ENCODE measurements at regions not wholly inside any gene's neighbourhood (a gene's known extent, or its start where the extent isn't known, plus 50 kb on each side); places are given as distances from the start of the nearest gene placed in this dataset.

DNA sequence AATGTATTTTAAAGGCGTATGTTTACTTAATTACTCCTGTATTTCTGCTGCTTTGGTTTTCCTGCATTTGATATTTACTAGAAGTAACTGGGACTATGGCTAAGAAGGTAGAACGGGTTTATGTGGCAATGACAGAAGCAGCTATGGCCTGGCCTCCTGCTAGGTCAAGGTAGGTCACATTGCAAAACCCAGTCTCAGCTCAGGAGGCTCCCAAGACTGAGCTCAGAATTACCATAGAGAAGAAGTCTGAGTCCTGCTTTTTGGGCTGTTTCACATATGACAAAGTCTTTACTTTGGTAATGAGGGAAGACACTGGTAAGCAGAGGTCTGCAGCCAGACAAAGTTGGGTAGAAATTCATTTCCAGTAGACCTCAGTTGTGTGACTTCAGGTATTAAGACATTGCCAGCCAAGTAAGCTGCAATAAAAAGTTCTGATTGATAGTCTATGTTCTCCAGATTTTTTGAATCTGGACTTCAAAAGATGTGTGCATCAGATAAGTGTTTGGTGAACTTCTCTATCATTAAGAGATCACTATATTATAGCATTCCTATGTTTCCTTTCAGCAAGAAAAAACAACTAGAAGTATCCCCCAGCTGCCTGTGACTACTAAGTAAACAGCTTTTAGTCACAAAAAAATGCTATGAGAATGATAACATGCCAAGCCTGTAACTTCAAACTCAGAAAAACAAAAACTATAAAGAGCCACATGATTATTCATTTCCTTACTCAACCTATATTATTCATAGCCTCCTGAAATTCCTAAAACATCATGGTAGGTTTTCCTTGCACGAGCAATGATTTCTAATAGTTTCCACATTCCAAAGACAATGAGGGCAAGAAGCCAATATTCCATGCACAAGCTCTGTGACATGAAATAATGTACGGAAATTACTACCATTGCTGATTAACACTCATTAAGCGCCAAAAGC, 312.3 kb downstream of the HAO1 start:
- DNase-seq (ENCODE audit: low spot score) = no peak

DNA sequence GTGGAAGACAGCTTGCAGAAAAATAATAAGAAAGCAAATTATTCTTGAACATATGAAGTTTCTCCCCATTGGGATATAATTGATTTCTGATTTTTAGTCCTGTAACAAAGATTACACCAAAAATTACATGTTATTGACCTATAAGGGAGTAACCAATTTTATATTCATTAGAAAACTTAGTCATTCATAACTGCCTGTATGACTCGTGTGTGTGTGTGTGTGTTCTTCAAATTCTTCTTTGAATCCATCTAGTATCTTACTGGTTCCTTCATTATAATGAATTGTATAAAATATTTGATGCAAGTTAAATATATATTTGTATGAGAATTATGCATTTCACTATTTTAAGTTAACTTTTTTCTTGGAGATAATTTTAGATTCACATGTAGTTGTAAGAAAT, 310.4 kb downstream of the HAO1 start:
- no peak for DNase-seq (ENCODE audit: low spot score)

DNA sequence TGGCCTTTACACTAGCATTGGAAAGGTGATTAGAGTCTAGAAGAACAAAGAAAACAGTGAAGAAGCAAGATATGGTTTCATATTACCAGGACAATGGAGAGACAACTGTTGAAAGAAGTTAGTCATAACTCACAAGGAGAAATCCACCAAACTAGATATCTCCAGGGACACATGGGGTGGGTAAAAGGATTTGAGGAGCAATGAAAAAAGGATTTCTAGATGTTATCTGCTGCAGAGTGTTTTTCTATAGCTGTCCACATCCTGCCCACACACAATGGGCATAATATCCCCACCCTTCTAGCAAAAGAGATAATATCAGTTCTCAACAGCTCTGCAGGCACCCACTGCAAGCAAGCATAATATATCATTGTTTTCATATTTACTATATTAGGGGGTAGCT, 303.1 kb downstream of the HAO1 start:
- DNase-seq (ENCODE audit: low spot score) = no peak

DNA sequence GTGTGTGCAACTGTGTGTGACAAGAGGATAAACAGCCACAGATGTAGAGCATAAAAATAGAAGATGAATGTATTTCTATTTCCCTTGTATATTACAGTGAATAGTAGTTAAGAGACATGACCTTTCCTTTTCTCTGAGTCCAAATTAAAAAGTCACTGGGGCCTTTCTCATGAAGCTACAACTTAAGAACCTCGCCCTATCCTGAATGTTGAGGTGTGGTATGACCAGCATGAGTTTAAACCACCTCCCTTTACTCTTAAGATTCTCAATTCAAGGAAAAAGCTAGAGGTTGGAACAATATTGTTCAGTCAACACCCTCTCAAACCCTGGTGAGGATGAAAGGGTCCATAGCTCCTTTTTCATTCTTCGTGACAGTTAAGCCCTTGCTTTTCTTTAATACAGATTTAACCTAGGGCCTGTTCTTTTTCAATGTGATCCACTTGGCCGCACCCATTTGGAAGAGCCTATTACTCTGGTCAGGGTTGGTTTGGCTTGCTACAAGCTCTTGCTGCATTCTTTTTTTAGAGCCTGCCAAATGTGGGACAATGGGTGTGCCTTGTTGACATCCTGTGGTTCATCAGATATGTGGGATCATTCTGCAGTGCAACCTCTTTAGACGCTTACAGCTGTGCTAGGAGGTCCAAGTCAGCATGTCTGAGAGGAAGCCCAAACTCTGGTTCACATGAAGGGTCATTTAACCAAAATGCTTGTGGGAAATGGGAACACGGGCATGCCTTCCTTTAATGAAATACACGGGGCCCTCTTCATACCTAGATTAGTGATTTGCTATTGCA, 290.0 kb downstream of the HAO1 start:
- no peak for DNase-seq (ENCODE audit: low spot score)

- DNase-seq (ENCODE audit: low spot score) = no peak
Observed at GRCh38 chr20:7654231-7654630, 286.0 kb downstream of the HAO1 start.

DNA sequence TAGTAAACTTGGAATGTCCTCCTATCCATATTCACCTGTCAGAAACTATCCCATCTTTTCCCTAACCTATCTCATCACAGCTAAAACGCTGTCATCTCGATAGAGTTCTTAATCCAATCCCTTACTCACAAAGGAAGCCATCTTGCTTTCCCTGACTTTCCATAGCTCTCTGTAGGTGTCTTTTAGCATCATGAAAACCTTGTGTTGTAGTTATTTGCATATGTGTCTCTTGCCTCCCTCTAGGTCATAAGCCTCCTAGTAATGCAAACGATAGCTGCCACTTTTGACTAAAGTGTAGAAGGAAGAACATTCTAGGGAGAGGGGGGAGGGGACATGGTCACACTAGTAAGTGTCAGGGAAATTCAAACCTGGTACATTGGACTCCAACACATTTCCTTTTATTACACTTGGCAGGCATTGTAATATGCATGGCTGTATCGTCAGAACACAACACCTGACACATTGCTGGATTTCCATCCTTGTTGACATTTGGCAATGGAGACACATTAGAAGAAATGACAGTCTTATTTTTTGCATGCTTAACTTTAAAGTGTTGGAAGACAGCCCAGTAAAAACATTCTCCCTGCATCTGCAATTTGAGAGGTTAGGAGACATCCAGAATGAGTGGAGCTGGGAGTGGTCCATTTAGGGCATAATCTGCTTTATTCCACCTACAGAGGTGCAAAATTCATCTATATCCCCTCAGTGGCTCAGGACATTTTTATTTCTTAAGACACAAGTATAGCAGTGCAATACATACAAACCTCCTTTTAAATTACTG, 283.4 kb downstream of the HAO1 start:
- no peak for DNase-seq (ENCODE audit: low spot score)

DNA sequence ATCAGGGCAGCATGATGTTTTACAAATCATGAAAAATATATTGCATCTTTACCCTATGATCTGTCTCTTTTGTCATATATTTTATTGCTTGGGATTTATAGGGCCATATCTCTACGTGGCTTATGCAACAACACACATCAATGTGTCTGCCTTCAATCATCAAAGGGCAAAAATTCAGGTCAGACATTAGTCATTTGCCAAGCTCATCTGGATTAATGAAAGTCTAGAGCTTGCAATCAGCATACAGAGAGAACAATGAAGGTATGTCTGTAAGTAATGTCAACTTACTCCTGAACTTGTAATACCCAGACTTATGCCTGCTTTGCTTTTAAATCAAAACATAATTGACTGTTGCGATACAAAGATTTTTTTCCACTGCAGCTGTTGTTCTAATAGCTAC, 282.7 kb downstream of the HAO1 start:
- no peak for DNase-seq (ENCODE audit: low spot score)

DNA sequence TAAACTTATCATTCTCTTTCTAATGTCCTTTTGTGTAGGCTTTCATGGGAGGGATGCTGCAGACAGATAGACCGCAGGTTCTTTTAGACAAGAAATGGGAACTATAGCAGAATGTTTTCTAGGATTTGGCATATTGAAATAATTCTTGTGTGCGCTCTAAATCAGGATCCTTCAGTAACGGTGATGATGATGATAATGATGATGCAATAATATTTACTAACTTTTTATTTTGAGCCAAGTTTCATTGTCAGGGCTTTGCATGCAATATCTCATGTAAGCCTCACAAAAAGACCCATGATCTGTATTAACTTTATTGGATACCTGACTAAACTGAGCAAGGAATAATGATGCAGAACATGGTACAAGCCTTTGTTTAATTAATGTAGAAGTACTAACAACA, 280.1 kb downstream of the HAO1 start:
- no peak for DNase-seq (ENCODE audit: low spot score)

GRCh38 chr20:7665376-7665775, 274.9 kb downstream of the HAO1 start:
- no peak for DNase-seq (ENCODE audit: low spot score)

GRCh38 chr20:7667194-7667593, 273.1 kb downstream of the HAO1 start:
- no peak for DNase-seq (ENCODE audit: low spot score)

- no peak for DNase-seq (ENCODE audit: low spot score)
Observed at GRCh38 chr20:7672571-7672970, 267.7 kb downstream of the HAO1 start.

GRCh38 chr20:7673841-7674240, 266.4 kb downstream of the HAO1 start:
- no peak for DNase-seq (ENCODE audit: low spot score)

DNA sequence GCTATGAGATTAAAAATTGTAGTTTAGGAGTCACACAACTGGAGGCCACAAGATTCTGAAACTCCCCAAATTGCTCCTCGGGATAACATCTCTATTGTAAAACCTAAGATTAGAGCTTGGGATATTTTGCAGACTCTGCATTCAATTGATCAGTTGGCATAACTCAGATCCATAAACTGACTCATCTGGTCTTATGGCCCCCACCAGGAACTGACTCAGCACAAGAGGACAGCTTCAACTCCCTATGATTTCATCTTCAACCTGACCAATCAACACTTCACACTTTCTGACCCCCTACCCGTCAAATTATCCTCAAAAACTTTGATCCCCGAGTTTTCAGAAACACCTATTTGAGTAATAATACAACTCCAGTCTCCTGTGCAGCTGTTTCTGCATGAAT, 257.3 kb downstream of the HAO1 start:
- DNase-seq (ENCODE audit: low spot score) = no peak

DNA sequence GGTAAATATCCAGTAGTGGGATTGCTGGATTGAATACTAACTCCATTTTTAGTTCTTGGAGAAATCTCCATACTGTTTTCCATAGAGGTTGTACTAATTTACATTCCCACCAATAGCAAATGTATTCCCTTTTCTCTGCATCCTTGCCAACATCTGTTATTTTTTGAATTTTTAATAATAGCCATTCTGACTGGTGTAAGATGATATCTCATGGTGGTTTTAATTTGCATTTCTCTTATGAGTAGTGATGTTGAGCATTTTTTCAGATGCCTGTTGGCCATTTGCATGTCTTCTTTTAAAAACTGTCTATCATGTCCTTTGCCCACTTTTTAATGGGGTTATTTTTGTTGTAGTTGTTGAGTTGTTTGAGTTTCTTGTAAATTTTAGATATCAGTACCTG, 253.2 kb downstream of the HAO1 start:
- DNase-seq (ENCODE audit: low spot score) = no peak

GRCh38 chr20:7689151-7689550, 251.1 kb downstream of the HAO1 start:
- DNase-seq (ENCODE audit: low spot score) = no peak

- no peak for DNase-seq (ENCODE audit: low spot score)
Observed at GRCh38 chr20:7691647-7692269, 248.5 kb downstream of the HAO1 start.

DNA sequence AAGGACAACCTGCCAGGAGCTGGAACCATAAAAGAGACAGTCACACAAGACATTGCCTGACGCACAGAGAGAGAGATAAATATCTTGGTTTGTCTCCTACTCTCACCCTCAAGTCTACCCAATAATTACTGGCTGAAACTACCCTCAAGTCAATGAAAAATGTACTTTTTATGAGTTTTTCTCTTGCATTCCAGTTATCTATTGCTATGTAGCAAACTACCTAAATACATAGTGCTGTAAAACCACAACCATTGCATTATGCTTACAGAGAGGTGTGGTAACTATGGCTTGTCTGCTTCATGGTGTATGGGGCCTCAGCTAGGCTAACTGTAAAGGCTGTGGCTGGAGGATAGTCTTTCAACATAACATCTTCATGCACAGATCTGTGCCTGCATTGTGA, 247.8 kb downstream of the HAO1 start:
- no peak for DNase-seq (ENCODE audit: low spot score)

DNA sequence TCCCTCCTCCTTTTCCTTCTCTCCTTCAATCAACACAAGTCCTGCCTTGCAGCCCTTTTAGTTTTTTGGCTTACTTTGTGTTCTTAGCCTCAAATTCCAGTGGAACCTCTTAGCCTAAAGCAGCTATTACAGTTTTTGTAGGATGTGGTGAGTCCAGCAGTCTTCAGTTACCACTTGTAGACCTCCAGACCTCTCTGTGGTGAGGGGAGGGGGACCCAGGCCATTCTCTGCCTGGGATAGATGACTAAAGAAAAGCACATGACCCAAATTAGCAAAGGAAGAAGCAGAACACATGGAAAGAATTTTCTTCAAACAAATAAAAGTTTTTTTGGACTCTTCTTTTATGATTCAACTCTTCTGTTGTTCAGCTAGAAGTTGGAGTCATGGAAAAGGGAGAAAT, 246.5 kb downstream of the HAO1 start:
- DNase-seq (ENCODE audit: low spot score) = no peak

DNA sequence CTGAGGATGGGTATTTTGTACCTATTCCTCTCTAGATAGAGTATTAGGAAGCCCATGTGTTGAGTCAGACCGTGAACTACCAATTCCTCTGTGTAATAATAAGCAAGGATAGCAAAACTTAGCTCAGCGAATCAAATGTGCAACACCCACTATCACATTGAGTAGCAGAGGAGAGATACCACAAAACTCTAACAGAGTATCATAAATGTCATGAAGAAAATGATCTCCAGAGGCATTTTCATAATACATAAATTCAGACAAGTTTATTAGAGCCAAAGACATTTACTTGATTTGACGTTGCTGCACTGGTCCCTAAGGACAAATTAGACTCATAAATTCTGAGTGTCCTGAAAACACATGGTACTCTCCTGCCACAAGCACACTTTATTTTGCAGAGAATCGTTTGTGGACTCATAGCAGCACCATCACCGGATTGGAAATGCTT, 245.2 kb downstream of the HAO1 start:
- DNase-seq (ENCODE audit: low spot score) = no peak

DNA sequence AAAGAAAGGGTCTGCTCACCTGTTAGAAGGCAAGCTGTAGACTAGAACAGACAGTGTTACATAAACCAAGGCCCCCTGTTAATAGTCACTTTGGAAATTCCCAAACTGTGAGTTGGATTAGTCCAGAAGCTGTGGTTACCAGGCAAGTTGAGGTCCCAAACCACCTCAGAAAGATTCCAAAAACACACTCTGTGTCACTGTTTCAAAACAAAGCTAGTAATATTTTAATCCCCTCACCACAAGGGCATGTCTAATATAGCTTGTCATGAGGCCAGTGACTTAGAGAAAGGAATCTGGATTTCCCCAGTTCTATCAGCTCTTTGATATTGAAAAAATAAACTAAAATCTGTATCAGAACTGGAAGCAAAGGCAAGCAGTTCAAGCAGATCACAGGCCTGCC, 244.6 kb downstream of the HAO1 start:
- no peak for DNase-seq (ENCODE audit: low spot score)

GRCh38 chr20:7696311-7696710, 243.9 kb downstream of the HAO1 start:
- no peak for DNase-seq (ENCODE audit: low spot score)

DNA sequence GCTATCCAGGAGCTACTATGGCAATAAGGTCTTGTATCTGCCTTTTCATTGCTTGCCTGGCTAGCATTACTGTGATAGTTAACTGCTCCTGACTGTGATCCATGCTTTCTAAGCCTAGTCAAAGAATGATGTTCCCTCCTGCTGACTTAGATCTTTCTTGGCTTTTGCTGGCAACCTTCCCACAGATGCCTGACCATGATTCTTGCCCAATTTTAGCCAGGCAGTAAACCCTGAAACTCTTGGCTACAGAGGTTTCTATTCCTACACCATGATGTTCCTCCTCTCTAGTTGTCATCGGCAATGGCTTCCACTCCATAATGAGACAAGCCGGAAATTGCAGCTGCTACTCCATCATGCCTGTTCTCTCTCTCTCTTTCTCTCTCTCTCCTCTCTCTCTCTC, 238.1 kb downstream of the HAO1 start:
- DNase-seq (ENCODE audit: low spot score) = no peak
